ENCODE measurements at regions not wholly inside any gene's neighbourhood (a gene's known extent, or its start where the extent isn't known, plus 50 kb on each side); places are given as distances from the start of the nearest gene placed in this dataset.

DNA sequence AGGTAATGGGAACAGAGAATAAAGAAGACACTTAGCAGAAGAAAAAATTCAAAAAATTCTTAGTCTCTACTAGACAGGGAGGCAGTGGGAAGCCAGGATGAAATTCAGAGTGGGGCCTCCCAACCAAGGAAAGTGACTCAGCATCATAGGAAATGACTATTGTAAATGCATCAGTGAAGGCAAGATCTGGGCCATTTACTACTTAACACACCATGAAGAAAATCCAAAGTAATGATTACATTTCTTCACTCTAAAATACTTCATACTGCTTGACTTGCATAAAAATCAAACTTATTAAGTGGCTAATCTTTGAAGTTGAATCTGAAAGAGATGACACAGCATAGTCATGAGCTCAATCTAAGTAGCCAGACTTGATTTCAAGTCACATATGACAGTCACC, 405.8 kb upstream of the SLC39A10 start:
- TF ChIP-seq, protein P1, sequence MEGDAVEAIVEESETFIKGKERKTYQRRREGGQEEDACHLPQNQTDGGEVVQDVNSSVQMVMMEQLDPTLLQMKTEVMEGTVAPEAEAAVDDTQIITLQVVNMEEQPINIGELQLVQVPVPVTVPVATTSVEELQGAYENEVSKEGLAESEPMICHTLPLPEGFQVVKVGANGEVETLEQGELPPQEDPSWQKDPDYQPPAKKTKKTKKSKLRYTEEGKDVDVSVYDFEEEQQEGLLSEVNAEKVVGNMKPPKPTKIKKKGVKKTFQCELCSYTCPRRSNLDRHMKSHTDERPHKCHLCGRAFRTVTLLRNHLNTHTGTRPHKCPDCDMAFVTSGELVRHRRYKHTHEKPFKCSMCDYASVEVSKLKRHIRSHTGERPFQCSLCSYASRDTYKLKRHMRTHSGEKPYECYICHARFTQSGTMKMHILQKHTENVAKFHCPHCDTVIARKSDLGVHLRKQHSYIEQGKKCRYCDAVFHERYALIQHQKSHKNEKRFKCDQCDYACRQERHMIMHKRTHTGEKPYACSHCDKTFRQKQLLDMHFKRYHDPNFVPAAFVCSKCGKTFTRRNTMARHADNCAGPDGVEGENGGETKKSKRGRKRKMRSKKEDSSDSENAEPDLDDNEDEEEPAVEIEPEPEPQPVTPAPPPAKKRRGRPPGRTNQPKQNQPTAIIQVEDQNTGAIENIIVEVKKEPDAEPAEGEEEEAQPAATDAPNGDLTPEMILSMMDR (IDR thresholded peaks at IDR 0.05), result no peak
- no peak for TF ChIP-seq POLR2A (IDR thresholded peaks at IDR 0.05)

All from lower leg skin (tissue), 3 donors.